Progenitor cell of endocrine pancreas (in vitro differentiated cells): ENCODE measurements at regions not wholly inside any gene's neighbourhood (a gene's known extent, or its start where the extent isn't known, plus 50 kb on each side); places are given as distances from the start of the nearest gene placed in this dataset.

ENCODE experiments used
- DNase-seq: peaks from one replicate; pipeline ENCODE4 v3.0.0; 2021; ENCODE audit warnings: low spot score; ENCODE audit not compliant: unreplicated experiment
- H3K27ac Mint-ChIP-seq: 2 replicates; pipeline ENCODE4 v1.8.0; 2021; ENCODE audit warnings: mild to moderate bottlenecking, moderate library complexity, mixed read lengths
- H3K27me3 Mint-ChIP-seq: 2 replicates; pipeline ENCODE4 v1.8.0; 2021; ENCODE audit warnings: mixed read lengths
- H3K36me3 Mint-ChIP-seq: 2 replicates; pipeline ENCODE4 v1.8.0; 2022; ENCODE audit warnings: mixed read lengths; ENCODE audit not compliant: insufficient read depth
- H3K4me1 Mint-ChIP-seq: 2 replicates; pipeline ENCODE4 v1.8.0; 2021; ENCODE audit warnings: low read depth, mixed read lengths
- H3K4me3 Mint-ChIP-seq: 2 replicates; pipeline ENCODE4 v1.8.0; 2021; ENCODE audit warnings: low read depth, mild to moderate bottlenecking, moderate library complexity, mixed read lengths
- H3K9me3 Mint-ChIP-seq: 2 replicates; pipeline ENCODE4 v1.8.0; 2021; ENCODE audit warnings: low read depth, mixed read lengths
- CTCF ChIP-seq: fragments of 200-600 bp; sonication (generic); IDR thresholded peaks from one replicate; pipeline ENCODE4 v1.5.0; 2021; ENCODE audit warnings: antibody characterized with exemption, mild to moderate bottlenecking; ENCODE audit not compliant: unreplicated experiment

GRCh38 chr3:76161856-76162255 is 376.5 kb upstream of the ZNF717 start:
- Mint-ChIP-seq H3K9me3 (peaks cover 4% of the 10 kb centered on the region), H3K4me3 (no peak overlapping the region), H3K27me3 (no peaks in the 10 kb centered on the region), H3K4me1 (no peaks in the 10 kb centered on the region), H3K27ac (no peak overlapping the region), H3K36me3 (no peaks in the 10 kb centered on the region)
- no peak for TF ChIP-seq CTCF
- DNase-seq, result no peak

GRCh38 chr3:76171647-76172046 is 386.3 kb upstream of the ZNF717 start:
- no peak overlapping the region for H3K27ac Mint-ChIP-seq

GRCh38 chr3:76177610-76178009 is 392.3 kb upstream of the ZNF717 start:
- no peak for DNase-seq
- no peak overlapping the region for H3K27ac Mint-ChIP-seq
- H3K4me3 Mint-ChIP-seq, result no peak overlapping the region
- no peaks in the 10 kb centered on the region for H3K36me3 Mint-ChIP-seq
- H3K27me3 Mint-ChIP-seq, result no peaks in the 10 kb centered on the region
- no peak for TF ChIP-seq CTCF
- H3K9me3 Mint-ChIP-seq, result no peaks in the 10 kb centered on the region
- H3K4me1 Mint-ChIP-seq, result no peaks in the 10 kb centered on the region

More at GRCh38 chr3:76171647-76172046, 386.3 kb upstream of the ZNF717 start:
- no peak for DNase-seq
- TF ChIP-seq CTCF, result no peak
- Mint-ChIP-seq H3K4me3 (no peak overlapping the region), H3K9me3 (no peaks in the 10 kb centered on the region), H3K36me3 (no peaks in the 10 kb centered on the region), H3K27me3 (no peaks in the 10 kb centered on the region), H3K4me1 (no peaks in the 10 kb centered on the region)

GRCh38 chr3:76178412-76178811 is 393.1 kb upstream of the ZNF717 start:
- no peaks in the 10 kb centered on the region for H3K27me3 Mint-ChIP-seq
- no peaks in the 10 kb centered on the region for H3K36me3 Mint-ChIP-seq
- no peak overlapping the region for H3K27ac Mint-ChIP-seq
- TF ChIP-seq CTCF, result no peak
- no peak for DNase-seq
- H3K9me3 Mint-ChIP-seq, result no peaks in the 10 kb centered on the region
- H3K4me3 Mint-ChIP-seq, result no peak overlapping the region
- no peaks in the 10 kb centered on the region for H3K4me1 Mint-ChIP-seq

GRCh38 chr3:76181213-76181612 is 395.9 kb upstream of the ZNF717 start:
- no peak for DNase-seq
- H3K36me3 Mint-ChIP-seq, result no peaks in the 10 kb centered on the region
- no peak for TF ChIP-seq CTCF
- H3K4me3 Mint-ChIP-seq, result no peak overlapping the region
- no peak overlapping the region for H3K27ac Mint-ChIP-seq
- H3K4me1 Mint-ChIP-seq, result no peaks in the 10 kb centered on the region
- no peaks in the 10 kb centered on the region for H3K9me3 Mint-ChIP-seq
- no peaks in the 10 kb centered on the region for H3K27me3 Mint-ChIP-seq
